HL-60 (cell line): ENCODE measurements at regions not wholly inside any gene's neighbourhood (a gene's known extent, or its start where the extent isn't known, plus 50 kb on each side); places are given as distances from the start of the nearest gene placed in this dataset.

Experiments used
- POLR2AphosphoS5 ChIP-seq: IDR thresholded peaks from 2 replicates; pipeline ENCODE4 v1.6.1; 2012; ENCODE audit warnings: low read depth
- TF ChIP-seq, protein P1 (sequence below): IDR thresholded peaks from one replicate; pipeline ENCODE4 v1.5.1; 2011; ENCODE audit warnings: low read length, control low read depth, inconsistent platforms; ENCODE audit not compliant: insufficient read depth

DNA sequence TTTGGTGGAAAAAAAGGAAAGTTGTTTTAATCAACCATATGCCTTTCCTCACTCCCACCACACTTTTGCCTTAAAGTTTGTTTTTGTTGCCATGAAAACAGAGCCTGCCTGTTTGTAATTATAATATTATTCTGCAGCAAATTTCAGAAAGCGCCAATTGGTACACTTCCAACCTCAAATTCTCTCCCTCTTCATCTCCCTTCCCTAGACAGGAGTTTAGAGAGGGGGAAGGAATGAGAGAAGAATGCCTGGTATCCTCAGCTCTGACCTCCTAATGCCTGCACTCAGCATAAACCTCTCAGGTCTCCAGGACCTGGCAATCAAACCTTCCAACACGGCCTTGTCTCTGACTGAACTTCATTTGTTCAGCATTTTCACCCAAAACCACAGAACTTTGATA lies 138.4 kb upstream of the HCCS start:
- TF ChIP-seq, protein P1, sequence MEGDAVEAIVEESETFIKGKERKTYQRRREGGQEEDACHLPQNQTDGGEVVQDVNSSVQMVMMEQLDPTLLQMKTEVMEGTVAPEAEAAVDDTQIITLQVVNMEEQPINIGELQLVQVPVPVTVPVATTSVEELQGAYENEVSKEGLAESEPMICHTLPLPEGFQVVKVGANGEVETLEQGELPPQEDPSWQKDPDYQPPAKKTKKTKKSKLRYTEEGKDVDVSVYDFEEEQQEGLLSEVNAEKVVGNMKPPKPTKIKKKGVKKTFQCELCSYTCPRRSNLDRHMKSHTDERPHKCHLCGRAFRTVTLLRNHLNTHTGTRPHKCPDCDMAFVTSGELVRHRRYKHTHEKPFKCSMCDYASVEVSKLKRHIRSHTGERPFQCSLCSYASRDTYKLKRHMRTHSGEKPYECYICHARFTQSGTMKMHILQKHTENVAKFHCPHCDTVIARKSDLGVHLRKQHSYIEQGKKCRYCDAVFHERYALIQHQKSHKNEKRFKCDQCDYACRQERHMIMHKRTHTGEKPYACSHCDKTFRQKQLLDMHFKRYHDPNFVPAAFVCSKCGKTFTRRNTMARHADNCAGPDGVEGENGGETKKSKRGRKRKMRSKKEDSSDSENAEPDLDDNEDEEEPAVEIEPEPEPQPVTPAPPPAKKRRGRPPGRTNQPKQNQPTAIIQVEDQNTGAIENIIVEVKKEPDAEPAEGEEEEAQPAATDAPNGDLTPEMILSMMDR = no peak
- TF ChIP-seq POLR2AphosphoS5 = no peak
